Activated CD8-positive, alpha-beta memory T cell treated with anti-CD3 and anti-CD28 coated beads for 36 hours (primary cell): ENCODE measurements at regions not wholly inside any gene's neighbourhood (a gene's known extent, or its start where the extent isn't known, plus 50 kb on each side); places are given as distances from the start of the nearest gene placed in this dataset.
"Not testable (repeated sequence)": the region's sequence is repeated elsewhere in the genome, so short reads cannot be mapped to it uniquely, and the experiment has no call there.

Source experiments
- CTCF ChIA-PET: fragments of 350-600 bp; sonication (Branson Sonifier 250); formaldehyde crosslinking; loops from one replicate; lab custom pipeline; 2021; ENCODE audit warnings: antibody characterized with exemption; lab: Charles Lee
- POLR2A ChIA-PET: fragments of 350-600 bp; sonication (Branson Sonifier 250); formaldehyde crosslinking; loops from one replicate; lab custom pipeline; 2021; ENCODE audit warnings: antibody characterized with exemption; lab: Charles Lee

DNA sequence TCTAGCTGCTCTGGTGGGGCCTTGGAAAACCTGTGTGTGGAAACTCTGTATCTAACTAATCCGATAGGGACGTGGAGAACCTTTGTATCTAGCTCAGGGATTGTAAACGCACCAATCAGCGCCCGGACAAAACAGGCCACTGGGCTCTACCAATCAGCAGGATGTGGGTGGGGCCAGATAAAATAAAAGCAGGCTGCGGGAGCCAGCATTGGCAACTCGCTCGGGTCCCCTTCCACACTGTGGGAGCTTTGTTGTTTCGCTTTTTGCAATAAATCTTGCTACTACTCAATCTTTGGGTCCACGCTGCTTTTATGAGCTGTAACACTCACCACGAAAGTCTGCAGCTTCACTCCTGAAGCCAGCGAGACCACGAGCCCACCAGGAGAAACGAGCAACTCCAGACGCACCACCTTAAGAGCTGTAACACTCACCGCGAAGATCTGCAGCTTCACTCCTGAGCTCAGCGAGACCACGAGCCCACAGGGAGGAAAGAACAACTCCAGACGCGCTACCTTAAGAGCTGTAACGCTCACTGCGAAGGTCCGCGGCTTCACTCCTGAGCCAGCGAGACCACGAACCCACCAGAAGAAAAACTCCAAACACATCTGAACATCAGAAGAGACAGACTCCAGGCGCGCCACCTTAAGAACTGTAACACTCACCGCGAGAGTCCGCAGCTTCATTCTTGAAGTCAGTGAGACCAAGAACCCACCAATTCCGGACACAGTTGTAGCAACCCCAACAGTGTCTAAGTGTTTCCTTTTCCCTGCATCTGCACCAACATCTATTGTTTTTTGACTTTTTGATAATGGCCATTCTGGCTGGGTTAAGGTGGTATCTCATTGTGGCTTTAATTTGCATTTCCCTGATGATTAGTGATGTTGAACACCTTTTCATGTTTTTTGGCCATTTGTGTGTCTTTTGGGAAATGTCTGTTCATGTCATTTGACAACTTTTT lies 92.2 kb upstream of the ITGB1 start:
- CTCF ChIA-PET, POLR2A ChIA-PET: not testable (repeated sequence)

- ChIA-PET POLR2A (no interaction called here), CTCF (no interaction called here)
Observed at GRCh38 chr10:33048223-33048622, 90.2 kb upstream of the ITGB1 start.

DNA sequence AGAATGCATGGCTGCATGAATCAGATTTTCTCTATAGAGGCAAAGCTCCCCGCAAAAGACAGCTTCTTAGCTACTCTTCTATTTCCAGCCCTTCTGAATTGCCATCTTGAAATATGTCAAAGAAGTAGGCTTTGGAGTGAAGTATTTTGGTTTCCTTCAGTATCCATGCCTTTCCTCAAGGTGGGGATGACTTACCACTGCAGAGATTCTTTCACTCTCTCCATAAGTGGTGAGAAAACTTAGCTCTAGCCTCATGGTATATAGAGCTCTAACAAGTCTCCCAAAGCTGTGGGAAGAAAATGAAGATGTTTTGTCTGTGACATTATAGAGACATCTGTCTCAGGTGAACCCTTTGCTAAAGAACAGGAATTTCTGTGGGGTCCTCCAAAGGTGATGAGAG lies 89.6 kb upstream of the ITGB1 start:
- CTCF ChIA-PET: no interaction called here
- POLR2A ChIA-PET: no interaction called here

- POLR2A ChIA-PET: no interaction called here
- CTCF ChIA-PET: interaction anchor here (0.6 kb wide), 2 partner anchors 12 to 1074 kb away, joined by 3 to 4 read pairs; no protein-coding TSS in a partner anchor
Observed at GRCh38 chr10:33046792-33047191, 88.8 kb upstream of the ITGB1 start.

DNA sequence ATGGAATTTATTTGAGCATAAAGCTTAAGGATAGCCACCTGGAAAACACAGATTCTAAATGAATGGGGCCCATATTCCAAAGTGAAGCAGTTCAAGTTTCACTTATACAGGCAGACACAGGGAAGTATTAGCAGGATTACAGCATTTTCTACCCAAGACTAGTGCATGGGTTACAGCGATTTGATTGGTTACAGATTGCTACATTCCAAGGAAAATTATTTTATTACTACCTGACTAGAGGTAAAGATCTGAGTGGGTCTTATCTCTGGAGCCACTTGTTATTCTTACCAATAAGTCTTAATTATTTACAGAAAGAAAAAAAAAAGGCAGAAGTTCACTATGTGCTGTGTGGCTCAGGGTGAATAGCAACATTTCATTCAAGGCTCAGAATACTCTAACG lies 87.4 kb upstream of the ITGB1 start:
- CTCF ChIA-PET: no interaction called here

GRCh38 chr10:33042565-33042964 lies 84.5 kb upstream of the ITGB1 start:
- POLR2A ChIA-PET: no interaction called here
- CTCF ChIA-PET: no interaction called here

More for the DNA sequence above, 87.4 kb upstream of the ITGB1 start:
- POLR2A ChIA-PET: interaction anchor here (0.6 kb wide), 1 partner anchor 54 kb away, joined by 5 read pairs; no protein-coding TSS in a partner anchor

DNA sequence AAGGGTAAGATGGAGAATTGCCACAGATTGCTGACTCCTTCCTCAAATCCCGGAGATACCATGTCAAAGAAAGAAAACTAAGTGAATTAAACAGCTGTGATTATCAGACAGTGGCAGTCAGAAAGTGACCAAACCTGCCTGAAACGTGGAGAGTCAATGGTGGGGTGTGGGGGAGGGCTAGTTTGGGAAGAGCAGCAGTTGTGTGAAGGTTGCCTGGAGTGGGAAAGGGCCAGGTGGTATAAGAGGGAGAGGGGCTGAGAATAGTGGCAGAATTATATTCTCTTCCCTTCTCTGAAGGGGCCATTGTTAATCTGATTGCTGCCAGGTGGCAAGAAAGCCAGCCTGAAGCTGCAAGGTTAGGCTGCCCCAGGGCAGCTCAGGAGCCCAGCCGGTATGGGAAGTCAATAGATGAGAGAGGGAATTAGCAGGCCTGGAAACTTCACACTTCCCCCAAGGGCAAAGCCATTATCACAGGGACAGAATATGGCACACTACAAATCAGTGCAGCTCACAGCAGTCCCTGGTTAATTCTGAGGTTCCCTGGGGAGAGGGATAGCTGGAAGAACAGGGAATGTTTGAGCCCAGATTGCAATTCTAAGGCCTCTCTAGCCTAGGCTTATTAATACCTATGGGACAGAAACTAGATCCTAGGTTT lies 83.9 kb upstream of the ITGB1 start:
- ChIA-PET POLR2A (no interaction called here), CTCF (no interaction called here)

- POLR2A ChIA-PET: no interaction called here
- CTCF ChIA-PET: no interaction called here
Observed at GRCh38 chr10:33040436-33040835, 82.4 kb upstream of the ITGB1 start.

DNA sequence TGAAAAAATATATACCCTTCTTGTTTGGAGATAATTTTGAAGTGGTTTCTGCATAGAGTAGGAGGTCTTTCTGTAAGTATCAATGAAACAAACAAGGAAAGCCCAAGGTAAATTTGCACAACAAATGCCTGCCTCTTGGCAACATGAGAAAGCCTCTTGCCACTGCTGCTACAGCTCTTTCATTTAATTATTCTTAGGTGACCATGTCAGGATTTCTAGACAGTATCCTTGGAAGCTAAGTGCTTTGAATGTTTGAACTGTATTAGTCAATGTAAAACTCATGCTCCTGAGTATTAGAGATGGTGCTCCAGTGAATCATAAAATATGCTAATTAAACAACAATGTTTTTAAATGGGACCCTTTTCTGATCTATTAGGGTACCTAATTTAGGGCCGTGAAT lies 81.2 kb upstream of the ITGB1 start:
- ChIA-PET CTCF (no interaction called here), POLR2A (no interaction called here)

GRCh38 chr10:33038672-33039071 lies 80.6 kb upstream of the ITGB1 start:
- CTCF ChIA-PET: no interaction called here
- POLR2A ChIA-PET: no interaction called here

DNA sequence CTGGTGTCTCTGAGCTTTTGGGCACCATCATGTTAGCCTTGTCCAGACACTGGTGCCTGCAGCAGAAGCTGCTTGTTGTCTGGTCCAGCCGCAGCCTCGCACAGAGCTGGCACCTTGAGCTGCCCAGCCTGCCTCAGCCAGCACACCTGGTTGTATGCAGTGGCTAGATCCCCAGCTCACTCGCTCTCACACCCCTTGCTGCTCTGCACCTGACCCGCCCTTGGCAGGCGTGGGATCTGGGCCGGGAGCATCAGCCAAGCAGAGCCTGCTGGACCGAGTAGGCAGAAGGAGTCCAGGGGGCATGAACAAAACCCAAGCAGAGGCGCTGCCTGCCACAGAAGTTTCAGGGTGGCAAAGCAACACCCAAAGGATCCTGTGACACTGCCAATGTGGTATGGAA lies 79.7 kb upstream of the ITGB1 start:
- CTCF ChIA-PET: interaction anchor here (1.6 kb wide), 1 partner anchor 29 kb away, joined by 3 read pairs; no protein-coding TSS in a partner anchor
- POLR2A ChIA-PET: no interaction called here

DNA sequence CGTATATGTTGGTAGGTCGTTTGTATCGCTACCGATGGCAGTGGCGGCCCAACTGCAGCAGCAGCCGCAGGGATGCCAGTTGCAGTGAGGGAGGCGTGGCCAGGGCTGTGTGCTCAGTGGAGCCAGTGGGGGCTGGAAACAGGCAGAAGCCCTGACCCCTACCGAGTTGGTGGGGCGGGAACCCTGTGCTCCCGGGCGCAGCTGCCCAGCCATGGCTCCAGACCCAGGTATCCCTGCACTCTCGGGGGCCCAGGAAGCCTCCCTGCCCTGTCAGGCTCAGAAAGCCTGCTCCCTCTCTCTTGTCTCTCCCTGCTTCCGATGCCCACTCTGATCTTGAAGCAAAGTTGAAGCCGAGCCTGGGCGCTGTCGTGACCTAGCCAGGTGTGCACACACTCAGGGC lies 78.6 kb upstream of the ITGB1 start:
- ChIA-PET POLR2A (no interaction called here), CTCF (no interaction called here)

DNA sequence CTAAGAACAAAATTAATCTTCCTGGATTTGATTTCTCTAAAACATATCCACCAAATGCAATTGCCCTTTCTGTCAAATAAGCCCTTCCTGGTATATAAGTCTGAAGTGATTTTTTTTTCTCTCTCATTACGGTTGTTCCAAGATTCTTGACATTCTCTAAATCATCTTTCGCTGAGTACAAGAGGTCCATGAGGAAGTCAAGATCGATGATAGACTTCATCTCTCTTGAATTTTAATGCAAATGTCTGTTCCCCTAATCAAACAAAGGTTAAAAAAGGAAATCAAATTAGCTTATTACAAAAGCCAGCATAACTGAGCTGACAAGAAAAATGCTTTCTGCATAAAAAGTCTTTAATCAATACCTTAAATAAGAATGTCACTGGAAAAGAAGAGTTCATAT lies 77.4 kb upstream of the ITGB1 start:
- ChIA-PET CTCF (no interaction called here), POLR2A (no interaction called here)

- ChIA-PET POLR2A (no interaction called here), CTCF (interaction anchor here (1.1 kb wide), 1 partner anchor 12 kb away, joined by 4 read pairs; no protein-coding TSS in a partner anchor)
Observed at GRCh38 chr10:33034931-33035330, 76.9 kb upstream of the ITGB1 start.

GRCh38 chr10:33032654-33033151 lies 74.7 kb upstream of the ITGB1 start:
- ChIA-PET POLR2A (interaction anchor here (0.6 kb wide), 1 partner anchor 88 kb away, joined by 4 read pairs; no protein-coding TSS in a partner anchor), CTCF (interaction anchor here (0.5 kb wide), 1 partner anchor 45 kb away, joined by 3 read pairs; no protein-coding TSS in a partner anchor)

- ChIA-PET CTCF (interaction anchor here (0.5 kb wide), 1 partner anchor 45 kb away, joined by 3 read pairs; no protein-coding TSS in a partner anchor), POLR2A (no interaction called here)
Observed at GRCh38 chr10:33031815-33032653, 74.0 kb upstream of the ITGB1 start.

DNA sequence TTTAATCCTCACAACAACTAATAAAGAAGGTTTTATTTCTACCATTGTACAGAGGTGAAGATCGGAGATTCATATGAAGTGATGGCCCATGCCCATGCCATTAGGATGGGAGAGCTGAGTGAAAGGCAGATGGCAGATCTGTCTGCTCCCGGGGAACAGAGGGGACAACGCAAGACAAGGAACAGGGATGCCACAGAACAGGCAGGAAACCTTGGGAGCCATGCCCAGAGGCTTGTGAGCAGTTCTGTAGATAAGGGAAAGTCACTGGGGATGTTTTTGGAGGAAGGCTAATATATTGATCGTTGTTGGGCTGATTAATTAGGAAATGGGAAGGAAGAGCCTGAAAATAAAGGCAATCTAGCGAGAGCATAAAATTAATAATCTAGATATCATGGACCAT lies 73.1 kb upstream of the ITGB1 start:
- CTCF ChIA-PET: no interaction called here
- POLR2A ChIA-PET: no interaction called here

DNA sequence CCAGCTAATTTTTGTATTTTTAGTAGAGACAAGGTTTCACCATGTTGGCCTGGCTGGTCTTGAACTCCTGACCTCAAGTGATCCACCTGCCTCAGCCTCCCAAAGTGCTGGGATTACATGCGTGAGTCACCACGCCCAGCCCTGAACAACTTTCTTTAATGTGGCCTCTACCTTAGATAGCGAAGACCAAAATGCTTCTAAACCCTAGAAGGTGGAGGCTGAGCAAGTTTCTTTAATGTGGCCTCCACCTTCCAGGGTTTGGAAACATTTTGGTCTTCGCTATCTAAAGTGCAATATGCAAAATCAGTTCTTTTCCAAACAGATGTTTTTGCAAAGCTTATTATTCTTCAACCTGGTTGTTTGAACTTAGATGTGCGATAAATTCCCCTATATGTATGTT lies 70.5 kb upstream of the ITGB1 start:
- POLR2A ChIA-PET, CTCF ChIA-PET: not testable (repeated sequence)

GRCh38 chr10:33027088-33027487 lies 69.1 kb upstream of the ITGB1 start:
- ChIA-PET POLR2A (no interaction called here), CTCF (no interaction called here)
